ENCODE measurements at regions not wholly inside any gene's neighbourhood (a gene's known extent, or its start where the extent isn't known, plus 50 kb on each side); places are given as distances from the start of the nearest gene placed in this dataset.

DNA sequence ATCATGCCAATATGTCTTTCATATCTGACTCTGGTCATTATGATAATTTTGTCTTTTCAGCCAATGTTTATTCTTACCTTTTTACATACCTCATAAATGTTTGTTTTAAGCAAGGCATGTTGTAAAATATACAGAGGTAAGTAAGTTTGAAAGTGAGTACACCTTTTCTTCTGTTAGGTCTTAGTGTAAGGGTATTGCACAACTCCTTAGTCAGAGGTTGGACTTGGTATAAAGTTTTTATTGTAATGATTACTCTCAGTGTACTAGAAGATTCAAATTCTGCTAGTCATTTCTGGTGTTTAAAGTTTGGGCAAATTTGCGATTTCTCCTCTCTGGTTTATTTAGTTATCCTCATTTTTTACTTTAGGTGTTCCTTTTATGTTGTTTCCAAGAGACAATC lies 564.3 kb upstream of the FSIP2 start:
- no peak for TF ChIP-seq POLR2A (IDR thresholded peaks at IDR 0.05)
- TF ChIP-seq, protein P1, sequence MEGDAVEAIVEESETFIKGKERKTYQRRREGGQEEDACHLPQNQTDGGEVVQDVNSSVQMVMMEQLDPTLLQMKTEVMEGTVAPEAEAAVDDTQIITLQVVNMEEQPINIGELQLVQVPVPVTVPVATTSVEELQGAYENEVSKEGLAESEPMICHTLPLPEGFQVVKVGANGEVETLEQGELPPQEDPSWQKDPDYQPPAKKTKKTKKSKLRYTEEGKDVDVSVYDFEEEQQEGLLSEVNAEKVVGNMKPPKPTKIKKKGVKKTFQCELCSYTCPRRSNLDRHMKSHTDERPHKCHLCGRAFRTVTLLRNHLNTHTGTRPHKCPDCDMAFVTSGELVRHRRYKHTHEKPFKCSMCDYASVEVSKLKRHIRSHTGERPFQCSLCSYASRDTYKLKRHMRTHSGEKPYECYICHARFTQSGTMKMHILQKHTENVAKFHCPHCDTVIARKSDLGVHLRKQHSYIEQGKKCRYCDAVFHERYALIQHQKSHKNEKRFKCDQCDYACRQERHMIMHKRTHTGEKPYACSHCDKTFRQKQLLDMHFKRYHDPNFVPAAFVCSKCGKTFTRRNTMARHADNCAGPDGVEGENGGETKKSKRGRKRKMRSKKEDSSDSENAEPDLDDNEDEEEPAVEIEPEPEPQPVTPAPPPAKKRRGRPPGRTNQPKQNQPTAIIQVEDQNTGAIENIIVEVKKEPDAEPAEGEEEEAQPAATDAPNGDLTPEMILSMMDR (IDR thresholded peaks at IDR 0.05) = no peak
- no peak for TF ChIP-seq POLR2AphosphoS5 (IDR thresholded peaks at IDR 0.05)

Measured in prostate gland (tissue), 2 donors.